HepG2 (cell line): ENCODE measurements at regions not wholly inside any gene's neighbourhood (a gene's known extent, or its start where the extent isn't known, plus 50 kb on each side); places are given as distances from the start of the nearest gene placed in this dataset.

ENCODE experiments used
- NCOA1 ChIP-seq: sonication (generic); formaldehyde crosslinking; IDR thresholded peaks from 2 replicates; pipeline ENCODE4 v1.9.0; 2021; ENCODE audit warnings: missing genetic modification reagents
- RAD21 ChIP-seq: fragments of 450-650 bp; formaldehyde crosslinking; IDR thresholded peaks from 2 replicates; pipeline ENCODE4 v1.5.0; 2020; ENCODE audit warnings: mild to moderate bottlenecking
- SP1 ChIP-seq, 2 experiments: fragments of 450-650 bp in 1 of 2; sonication (generic) in 1 of 2; formaldehyde crosslinking in 1 of 2; IDR thresholded peaks; 2 replicates each; pipeline versions ENCODE4 v1.4.0 to v1.6.1; 2016 to 2020; ENCODE audit warnings: missing genetic modification reagents in 1 of 2
- YY1 ChIP-seq: IDR thresholded peaks from 2 replicates; pipeline ENCODE4 v1.6.1; 2011; ENCODE audit warnings: low read length, low read depth, moderate library complexity, mild to moderate bottlenecking; ENCODE audit not compliant: insufficient read depth, insufficient replicate concordance
- TF ChIP-seq, protein P1 (sequence below): sonication (generic); formaldehyde crosslinking; IDR thresholded peaks from 2 replicates; pipeline ENCODE4 v1.5.0; 2020; ENCODE audit warnings: mild to moderate bottlenecking, missing genetic modification reagents, moderate library complexity

DNA sequence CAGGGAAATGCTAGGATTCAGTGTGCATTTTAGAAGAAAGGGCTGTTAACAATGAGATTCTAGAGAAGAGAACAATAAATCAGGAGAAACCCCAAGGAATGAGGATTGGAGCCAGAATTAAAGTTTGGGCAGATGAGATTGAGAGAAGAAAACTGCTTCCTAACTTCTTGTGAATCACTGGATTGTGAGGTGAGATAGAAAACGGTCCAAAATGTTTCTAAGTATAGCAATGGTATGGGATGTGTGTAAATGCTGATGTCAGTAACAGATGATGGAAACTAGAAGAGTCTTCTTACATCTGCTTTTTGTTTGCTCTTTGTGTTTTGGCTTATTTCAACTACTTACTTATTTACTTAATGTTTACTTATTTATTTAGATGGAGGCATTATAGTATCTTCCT lies 123.0 kb downstream of the KCNJ2 start:
- TF ChIP-seq RAD21 (CRISPR knock-in tag) (no peak), NCOA1 (no peak), SP1 (IDR thresholded peaks at IDR 0.05) (no peak), SP1 (CRISPR knock-in tag; IDR thresholded peaks at IDR 0.05) (no peak), YY1 (no peak)
- TF ChIP-seq, protein P1, sequence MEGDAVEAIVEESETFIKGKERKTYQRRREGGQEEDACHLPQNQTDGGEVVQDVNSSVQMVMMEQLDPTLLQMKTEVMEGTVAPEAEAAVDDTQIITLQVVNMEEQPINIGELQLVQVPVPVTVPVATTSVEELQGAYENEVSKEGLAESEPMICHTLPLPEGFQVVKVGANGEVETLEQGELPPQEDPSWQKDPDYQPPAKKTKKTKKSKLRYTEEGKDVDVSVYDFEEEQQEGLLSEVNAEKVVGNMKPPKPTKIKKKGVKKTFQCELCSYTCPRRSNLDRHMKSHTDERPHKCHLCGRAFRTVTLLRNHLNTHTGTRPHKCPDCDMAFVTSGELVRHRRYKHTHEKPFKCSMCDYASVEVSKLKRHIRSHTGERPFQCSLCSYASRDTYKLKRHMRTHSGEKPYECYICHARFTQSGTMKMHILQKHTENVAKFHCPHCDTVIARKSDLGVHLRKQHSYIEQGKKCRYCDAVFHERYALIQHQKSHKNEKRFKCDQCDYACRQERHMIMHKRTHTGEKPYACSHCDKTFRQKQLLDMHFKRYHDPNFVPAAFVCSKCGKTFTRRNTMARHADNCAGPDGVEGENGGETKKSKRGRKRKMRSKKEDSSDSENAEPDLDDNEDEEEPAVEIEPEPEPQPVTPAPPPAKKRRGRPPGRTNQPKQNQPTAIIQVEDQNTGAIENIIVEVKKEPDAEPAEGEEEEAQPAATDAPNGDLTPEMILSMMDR (CRISPR knock-in tag) = no peak
